WTC11 (cell line): ENCODE measurements at regions not wholly inside any gene's neighbourhood (a gene's known extent, or its start where the extent isn't known, plus 50 kb on each side); places are given as distances from the start of the nearest gene placed in this dataset.

Source experiments
- ATAC-seq: fragments of 200-7000 bp; cut with Tn5 transposase; 2 replicates; pipeline ENCODE4 v1.10.0; 2021; ENCODE audit warnings: mild to moderate bottlenecking, moderate library complexity
- CTCF ChIA-PET: fragments of 300-600 bp; sonication (Branson Sonifier 250); formaldehyde crosslinking; loops from one replicate; lab custom pipeline; 2021; ENCODE audit warnings: antibody characterized with exemption; lab: Charles Lee
- POLR2A ChIA-PET: fragments of 350-600 bp; sonication (Branson Sonifier 250); formaldehyde crosslinking; loops from one replicate; lab custom pipeline; 2021; ENCODE audit warnings: antibody characterized with exemption; lab: Charles Lee
- DNase-seq: peaks from one replicate; pipeline ENCODE4 v3.0.0; 2021; ENCODE audit warnings: low spot score
- H3K27ac Mint-ChIP-seq: 2 replicates; pipeline ENCODE4 v1.8.0; 2021; ENCODE audit warnings: mixed read lengths
- H3K27me3 Mint-ChIP-seq: 2 replicates; pipeline ENCODE4 v1.8.0; 2021; ENCODE audit warnings: low read depth, mild to moderate bottlenecking, moderate library complexity, mixed read lengths
- H3K36me3 Mint-ChIP-seq: 2 replicates; pipeline ENCODE4 v1.8.0; 2021; ENCODE audit warnings: mixed read lengths
- H3K4me1 Mint-ChIP-seq: 2 replicates; pipeline ENCODE4 v1.8.0; 2022; ENCODE audit warnings: mixed read lengths
- H3K4me3 Mint-ChIP-seq: 2 replicates; pipeline ENCODE4 v1.8.0; 2021; ENCODE audit warnings: mild to moderate bottlenecking, moderate library complexity, mixed read lengths
- H3K9me3 Mint-ChIP-seq: 2 replicates; pipeline ENCODE4 v1.8.0; 2021; ENCODE audit warnings: mixed read lengths
- AR ChIP-seq: fragments of 250-450 bp; sonication (Bioruptor Pico); IDR thresholded peaks from 2 replicates; pipeline ENCODE4 v1.9.0; 2021; ENCODE audit warnings: mild to moderate bottlenecking
- CTCF ChIP-seq: fragments of 200-600 bp; IDR thresholded peaks from 2 replicates; pipeline ENCODE4 v1.8.0; 2022; ENCODE audit warnings: antibody characterized with exemption
- GRHL2 ChIP-seq: fragments of 250-450 bp; sonication (Bioruptor Pico); IDR thresholded peaks from 2 replicates; pipeline ENCODE4 v1.8.0; 2022; ENCODE audit warnings: mild to moderate bottlenecking, moderate library complexity; ENCODE audit not compliant: insufficient replicate concordance, severe bottlenecking
- NFE2L1 ChIP-seq: sonication (generic); formaldehyde crosslinking; IDR thresholded peaks from 2 replicates; pipeline ENCODE4 v1.8.1; 2023; ENCODE audit warnings: missing genetic modification reagents
- NR1H2 ChIP-seq: sonication (generic); formaldehyde crosslinking; IDR thresholded peaks from 2 replicates; pipeline ENCODE4 v1.9.0; 2021; ENCODE audit warnings: mild to moderate bottlenecking, moderate library complexity, missing genetic modification reagents
- NR2C2 ChIP-seq: sonication (generic); formaldehyde crosslinking; IDR thresholded peaks from 2 replicates; pipeline ENCODE4 v1.8.0; 2022; ENCODE audit warnings: mild to moderate bottlenecking, missing genetic modification reagents
- RELA ChIP-seq: sonication (generic); formaldehyde crosslinking; IDR thresholded peaks from 2 replicates; pipeline ENCODE4 v1.8.1; 2022; ENCODE audit warnings: missing genetic modification reagents, mild to moderate bottlenecking, borderline replicate concordance
- RORB ChIP-seq: fragments of 250-450 bp; sonication (Bioruptor Pico); IDR thresholded peaks from 2 replicates; pipeline ENCODE4 v1.9.0; 2021; ENCODE audit warnings: mild to moderate bottlenecking
- TCF7 ChIP-seq: sonication (generic); formaldehyde crosslinking; IDR thresholded peaks from 2 replicates; pipeline ENCODE4 v1.8.0; 2022; ENCODE audit warnings: mild to moderate bottlenecking, low read depth, missing genetic modification reagents, moderate library complexity
- TEAD1 ChIP-seq: sonication (generic); formaldehyde crosslinking; IDR thresholded peaks from 2 replicates; pipeline ENCODE4 v1.8.0; 2022; ENCODE audit warnings: mild to moderate bottlenecking, missing genetic modification reagents

- TF ChIP-seq RORB (CRISPR knock-in tag) = no peak
- no peak for TF ChIP-seq CTCF
- TF ChIP-seq AR (CRISPR knock-in tag) = no peak
- TF ChIP-seq TEAD1 = no peak
Measured at GRCh38 chr20:51159981-51160380, 137.1 kb upstream of the KCNG1 start (continued).

DNA sequence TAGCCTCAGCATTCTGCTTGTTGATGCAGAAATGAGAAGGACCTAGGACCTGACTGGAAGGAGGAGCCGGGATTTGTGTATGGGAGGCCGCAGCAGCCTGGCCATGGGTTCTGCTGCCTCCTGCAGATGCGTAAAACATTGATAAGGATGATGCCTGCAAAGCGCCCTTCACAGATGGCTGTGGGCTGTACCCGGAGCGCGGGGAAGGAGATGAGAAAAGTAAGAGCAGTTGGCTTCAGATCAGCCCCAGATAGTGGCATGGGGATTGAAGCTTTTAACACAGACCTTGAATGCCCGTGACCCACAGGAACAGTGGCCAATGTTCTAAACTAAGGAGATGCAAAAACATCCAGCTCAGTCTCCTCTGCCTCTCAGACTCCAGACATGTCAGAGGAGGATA lies 136.4 kb upstream of the KCNG1 start:
- Mint-ChIP-seq H3K27me3 (peaks cover 13% of the 10 kb centered on the region), H3K4me3 (no peak overlapping the region), H3K36me3 (no peaks in the 10 kb centered on the region), H3K27ac (no peak overlapping the region), H3K4me1 (peaks cover 12% of the 10 kb centered on the region), H3K9me3 (peaks cover 4% of the 10 kb centered on the region; the same call in 1 of the 2 replicates)
- ChIA-PET CTCF (interaction anchor here (1.5 to 1.9 kb wide), 2 partner anchors 144 to 172 kb away, joined by 5 read pairs; no protein-coding TSS in a partner anchor), POLR2A (no interaction called here)
- DNase-seq (no peak), ATAC-seq (no peak)
- TF ChIP-seq RELA (CRISPR knock-in tag) = no peak
- TF ChIP-seq GRHL2 (CRISPR knock-in tag) = no peak

DNA sequence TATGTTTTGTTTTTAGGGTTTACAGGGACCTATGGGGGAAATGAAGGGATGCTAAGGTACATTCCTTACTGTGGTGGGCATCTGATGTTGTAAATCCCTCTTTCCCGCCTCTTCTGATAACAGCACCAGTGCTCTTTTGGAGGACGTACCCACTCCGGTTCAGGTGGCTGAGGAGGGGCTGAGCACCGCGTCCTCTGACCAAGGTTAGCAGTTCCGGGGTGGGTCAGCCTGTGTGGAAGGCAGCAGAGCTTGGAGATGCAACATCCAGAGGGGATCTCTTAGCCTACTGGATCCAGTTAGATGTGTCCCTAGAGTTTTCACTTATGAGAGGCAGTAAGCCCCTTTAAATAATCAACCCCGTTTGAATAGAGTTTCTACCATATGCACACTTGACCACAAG lies 135.3 kb upstream of the KCNG1 start:
- H3K4me3 Mint-ChIP-seq = no peak overlapping the region
- H3K27me3 Mint-ChIP-seq = peaks cover 13% of the 10 kb centered on the region
- H3K27ac Mint-ChIP-seq = no peak overlapping the region
- DNase-seq (no peak), ATAC-seq (no peak)
- H3K4me1 Mint-ChIP-seq = peaks cover 12% of the 10 kb centered on the region
- TF ChIP-seq NR1H2 = no peak
- H3K9me3 Mint-ChIP-seq = peaks cover 4% of the 10 kb centered on the region; the same call in 1 of the 2 replicates
- no peaks in the 10 kb centered on the region for H3K36me3 Mint-ChIP-seq
- ChIA-PET POLR2A (no interaction called here), CTCF (no interaction called here)

DNA sequence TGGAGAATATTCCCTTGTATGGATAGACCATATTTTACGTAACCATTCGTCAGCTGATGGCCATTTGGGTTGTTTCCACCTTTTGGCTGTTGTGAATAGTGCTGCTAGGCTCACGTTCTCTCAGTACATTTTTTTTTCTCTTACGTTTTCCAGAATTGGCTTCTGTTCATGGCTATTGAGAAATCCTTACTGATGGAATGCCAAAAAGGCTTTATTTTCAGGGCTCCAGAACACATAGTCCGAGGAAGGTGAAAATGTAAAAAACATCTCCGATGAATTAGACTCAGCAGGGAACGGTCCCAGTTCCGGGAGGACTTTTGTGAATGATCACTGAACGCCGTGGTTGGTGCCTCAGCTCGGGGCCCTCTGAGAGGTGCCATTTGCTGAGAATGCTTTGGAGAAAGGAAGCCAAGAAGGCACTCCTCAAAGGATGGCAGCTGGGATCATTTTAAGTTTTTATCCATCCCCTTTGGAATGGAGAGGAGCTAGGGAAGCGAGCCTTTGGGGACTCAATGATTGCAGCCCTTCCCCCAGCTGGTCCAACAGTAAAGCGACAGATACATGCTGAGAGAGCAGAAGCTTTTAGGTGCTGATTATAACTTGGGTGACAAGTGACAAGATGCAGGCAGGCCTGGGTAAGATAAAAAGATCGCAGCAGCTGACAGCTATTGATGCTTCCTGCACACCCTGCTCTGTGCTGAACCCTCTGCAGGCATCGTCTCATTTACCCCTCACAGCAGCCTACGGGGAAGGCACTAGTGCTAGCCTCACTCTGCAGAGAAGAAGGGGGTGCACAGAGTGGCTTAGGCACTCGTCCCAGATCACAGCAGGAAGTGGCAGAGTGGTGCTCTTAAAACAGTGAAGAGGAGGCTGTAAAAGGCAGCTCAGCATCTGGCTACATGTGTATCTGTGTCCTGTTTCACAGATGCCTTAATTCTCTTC lies 133.4 kb upstream of the KCNG1 start:
- no peak for DNase-seq
- CTCF ChIA-PET = interaction anchor here (0.8 to 1.4 kb wide), 5 partner anchors 65 to 467 kb away, joined by 3 to 4 read pairs (median 3); no protein-coding TSS in a partner anchor
- Mint-ChIP-seq H3K4me1 (peaks cover 12% of the 10 kb centered on the region), H3K36me3 (no peaks in the 10 kb centered on the region), H3K27me3 (peaks cover 10% of the 10 kb centered on the region; the same call in 1 of the 2 replicates), H3K27ac (no peak overlapping the region), H3K4me3 (no peak overlapping the region), H3K9me3 (peaks cover 4% of the 10 kb centered on the region; the same call in 1 of the 2 replicates)
- TF ChIP-seq NR2C2 (CRISPR knock-in tag) (no peak), NFE2L1 (CRISPR knock-in tag) (no peak), TCF7 (CRISPR knock-in tag) (no peak)
- no peak; the same call in 1 of the 2 replicates for ATAC-seq
- POLR2A ChIA-PET = no interaction called here
